T47D (cell line): ENCODE measurements at regions not wholly inside any gene's neighbourhood (a gene's known extent, or its start where the extent isn't known, plus 50 kb on each side); places are given as distances from the start of the nearest gene placed in this dataset.

Experiments used
- DNase-seq, 2 experiments: peaks; one replicate each; pipeline versions ENCODE4 v3.0.0 to v3.0.0-alpha.2; 2011 to 2012; ENCODE audit warnings: low read depth in 1 of 2, low spot score in 1 of 2
- JUND ChIP-seq: IDR thresholded peaks from 2 replicates; pipeline ENCODE4 v1.6.1; 2012; ENCODE audit warnings: low read depth
- in situ Hi-C: cut with HindIII; loops from 2 replicates; pipeline ENCODE4 v1.10.0; 2016; ENCODE audit warnings: low sequenced_read_pairs, low pct_unique_long_range_greater_than_20kb

DNA sequence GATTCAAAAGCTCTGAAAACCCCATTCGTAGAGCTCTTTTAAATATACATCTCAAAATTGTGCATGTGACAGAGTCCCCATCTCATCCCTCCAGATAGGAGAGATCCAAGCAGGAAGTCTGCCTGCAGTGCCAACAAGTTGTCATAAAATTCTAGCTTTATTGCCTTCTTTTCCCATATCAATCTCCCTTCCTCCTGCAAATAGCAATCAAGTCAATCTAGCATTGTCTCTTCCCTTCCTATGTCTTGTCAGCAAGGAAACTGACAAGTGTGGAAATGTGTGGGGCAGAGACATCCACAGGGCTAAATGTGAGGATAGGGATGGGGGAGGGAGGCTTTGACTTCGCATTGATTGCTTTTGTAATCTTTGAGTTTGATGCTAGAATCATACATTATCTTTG is 165.2 kb downstream of the C1orf94 start:
- TF ChIP-seq JUND, result no peak
- in situ Hi-C loops, result no loop called here
- no peak for DNase-seq

DNA sequence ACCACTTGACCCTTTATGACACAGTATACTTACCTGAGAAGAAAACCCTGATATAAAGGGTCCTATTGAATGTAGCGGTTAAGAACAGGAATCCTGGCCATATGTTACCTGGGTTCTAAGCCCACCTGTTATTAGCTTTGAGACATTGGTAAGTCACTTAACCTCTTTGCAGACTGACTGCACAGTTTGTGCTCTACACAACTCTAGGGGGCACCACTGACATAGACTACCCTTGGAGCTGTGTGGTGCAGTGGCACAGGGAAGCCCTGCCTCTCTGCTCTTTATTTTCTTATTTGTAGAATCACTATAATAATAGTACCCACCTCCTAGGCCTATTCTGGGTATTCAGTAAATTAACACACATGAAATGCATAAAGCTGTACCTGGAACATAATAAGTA is 165.6 kb downstream of the C1orf94 start:
- no peak for DNase-seq
- TF ChIP-seq JUND, result no peak
- in situ Hi-C loops, result no loop called here

DNA sequence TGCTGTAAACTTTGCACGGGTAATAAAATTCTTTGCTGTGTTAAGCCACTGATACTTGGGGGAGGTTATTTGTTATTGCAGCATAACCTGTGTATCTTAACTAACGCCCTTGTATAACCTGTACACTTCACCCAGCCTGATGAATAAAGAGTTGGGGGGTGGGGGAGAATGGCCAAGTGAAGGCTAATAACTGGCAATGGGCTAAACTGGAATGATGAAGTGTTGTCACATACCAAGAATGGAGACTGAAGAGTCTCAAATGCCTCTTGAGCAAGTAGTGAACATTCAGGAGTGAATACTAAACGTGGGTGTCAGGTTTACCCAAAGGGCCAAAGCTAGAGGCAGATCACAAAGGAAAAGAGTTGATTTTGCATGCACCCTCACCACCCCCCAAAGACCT is 169.4 kb downstream of the C1orf94 start:
- DNase-seq, result no peak
- TF ChIP-seq JUND, result no peak
- in situ Hi-C loops, result no loop called here

DNA sequence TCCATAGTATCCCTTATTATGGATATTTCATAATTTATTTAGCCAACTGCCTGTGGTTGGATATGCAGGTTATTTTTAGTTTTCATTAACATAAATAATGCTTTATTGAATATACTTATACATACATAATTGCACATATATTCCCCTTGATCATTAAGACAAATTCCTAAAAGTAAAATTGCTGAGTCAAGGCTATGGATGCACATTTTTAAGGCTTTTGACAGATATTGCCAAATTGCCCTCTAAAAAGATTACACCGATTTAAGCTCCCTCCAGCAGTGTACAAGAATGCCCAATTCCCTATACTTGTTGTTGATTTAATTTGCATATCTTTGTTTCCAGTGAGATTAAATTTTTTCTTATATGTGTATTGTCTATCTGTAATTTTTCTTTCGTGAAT is 176.7 kb downstream of the C1orf94 start:
- in situ Hi-C loops, result no loop called here
- no peak for DNase-seq
- TF ChIP-seq JUND, result no peak

DNA sequence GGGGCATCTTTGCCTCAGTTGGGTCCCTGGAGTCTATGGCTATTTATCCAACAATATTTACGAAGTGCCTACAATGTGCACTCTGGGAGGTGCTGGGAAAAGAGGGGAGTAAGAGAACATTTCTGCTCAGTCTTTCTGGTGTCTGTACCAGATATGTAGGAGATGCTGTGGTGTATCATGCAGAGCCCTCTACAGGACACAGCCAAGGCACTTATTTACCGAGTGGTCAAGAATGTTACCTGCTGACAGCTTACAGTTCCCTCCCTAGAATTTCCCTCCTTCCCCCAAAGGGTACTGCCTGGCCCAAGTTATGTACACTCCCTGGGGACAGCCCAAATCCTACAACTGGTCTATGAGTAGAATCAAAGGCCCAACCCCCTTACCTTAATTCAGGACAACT is 177.7 kb downstream of the C1orf94 start:
- no peak for TF ChIP-seq JUND
- no peak for DNase-seq
- in situ Hi-C loops, result no loop called here

DNA sequence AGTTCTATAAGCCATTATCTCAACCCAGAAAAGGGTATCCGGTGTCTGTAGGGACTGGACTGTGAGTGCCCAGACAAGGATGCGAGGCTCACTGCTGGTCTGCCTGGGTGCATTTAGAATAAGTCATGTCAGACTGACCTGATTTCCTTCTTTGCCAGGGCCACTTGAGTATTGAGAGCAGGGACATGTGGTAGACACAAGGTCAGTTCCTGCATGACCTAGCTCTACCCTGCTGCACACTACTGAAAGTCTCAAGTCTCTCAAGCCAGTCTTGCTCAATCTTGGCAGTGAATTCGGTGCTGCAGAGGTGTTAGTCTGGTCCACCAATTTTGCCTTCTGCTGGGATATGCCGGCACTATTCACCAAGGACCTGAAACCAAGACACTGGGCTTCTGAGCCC is 180.1 kb downstream of the C1orf94 start:
- no peak for DNase-seq
- no peak for TF ChIP-seq JUND
- in situ Hi-C loops, result no loop called here

DNA sequence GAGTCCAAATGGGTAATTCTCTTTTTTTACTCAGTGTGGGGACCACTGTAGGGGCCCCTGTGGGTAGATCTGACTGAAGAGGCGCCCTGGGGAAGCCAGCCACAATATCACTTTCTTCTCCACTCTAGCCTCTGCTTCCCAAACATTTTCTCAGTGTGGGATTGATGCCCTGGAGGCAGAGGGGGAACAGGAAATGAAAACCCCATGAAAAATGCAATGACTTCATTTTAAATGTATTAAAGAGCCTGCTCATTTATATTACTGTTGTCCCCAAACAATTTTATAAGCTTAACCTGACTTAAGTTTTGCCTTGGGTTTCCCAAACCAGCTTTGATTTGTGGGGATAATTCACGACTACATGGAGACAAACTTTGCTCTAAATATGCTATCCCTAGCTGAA is 181.9 kb downstream of the C1orf94 start:
- TF ChIP-seq JUND, result no peak
- in situ Hi-C loops, result no loop called here
- no peak for DNase-seq

DNA sequence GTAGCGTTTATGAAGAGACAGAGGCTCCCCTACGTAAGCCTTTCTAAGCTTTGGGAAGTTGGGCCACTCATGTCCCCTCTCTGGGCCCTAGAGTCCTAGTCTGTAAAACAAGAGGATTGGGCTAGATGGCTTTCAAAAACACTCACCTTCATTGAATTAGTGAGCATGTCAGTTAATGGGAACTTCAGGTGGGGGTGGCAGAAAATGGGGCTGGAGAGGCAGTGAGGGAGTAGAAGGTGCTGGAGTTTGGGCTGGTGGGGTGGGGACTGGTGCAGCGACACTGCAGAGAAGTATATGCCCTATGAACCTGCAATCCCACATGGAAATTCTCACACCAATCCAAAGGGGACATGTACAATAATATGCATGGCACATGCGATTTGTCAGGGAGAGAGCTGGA is 182.7 kb downstream of the C1orf94 start:
- in situ Hi-C loops, result no loop called here
- no peak for DNase-seq
- TF ChIP-seq JUND, result no peak

DNA sequence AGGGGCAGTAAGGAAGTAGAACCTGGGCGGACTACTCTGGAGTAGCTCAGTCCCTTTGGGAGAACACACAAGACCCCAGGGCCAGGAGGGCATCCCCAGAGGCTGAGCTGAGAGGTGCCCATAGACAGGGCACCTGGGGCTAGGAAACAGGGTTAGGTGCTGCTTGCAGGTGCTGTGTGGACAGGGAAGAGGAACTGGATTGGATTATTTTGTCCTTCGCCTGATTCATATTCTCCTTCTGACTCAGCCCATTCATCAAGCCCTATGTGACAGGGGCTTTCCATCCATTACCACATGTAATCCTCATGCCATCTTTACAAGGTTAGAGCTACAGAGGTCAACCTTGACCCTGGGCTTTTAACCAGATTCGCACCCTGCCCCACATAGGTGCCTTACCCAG is 183.9 kb downstream of the C1orf94 start:
- DNase-seq, result no peak
- in situ Hi-C loops, result no loop called here
- TF ChIP-seq JUND, result no peak

DNA sequence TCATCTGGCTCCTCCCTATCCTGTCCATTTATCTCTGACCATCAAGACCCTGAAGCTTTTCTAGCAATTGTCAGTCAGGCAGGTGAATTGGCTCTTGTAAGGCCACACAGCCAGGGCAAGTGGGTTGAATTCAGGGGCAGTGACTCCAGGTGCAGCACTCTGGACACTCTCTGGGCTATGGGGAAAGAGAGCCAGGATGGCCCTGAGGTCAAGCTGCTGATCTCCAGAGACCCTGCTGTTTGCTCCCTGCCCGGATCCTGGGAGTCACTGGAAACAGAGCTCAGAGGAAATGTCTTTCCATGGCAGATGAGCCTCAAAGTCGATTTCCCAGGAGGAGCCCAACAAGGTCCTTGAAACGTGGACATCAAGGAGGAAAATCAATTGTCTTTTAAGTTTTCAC is 184.4 kb downstream of the C1orf94 start:
- no peak for TF ChIP-seq JUND
- in situ Hi-C loops, result no loop called here
- DNase-seq, result no peak

DNA sequence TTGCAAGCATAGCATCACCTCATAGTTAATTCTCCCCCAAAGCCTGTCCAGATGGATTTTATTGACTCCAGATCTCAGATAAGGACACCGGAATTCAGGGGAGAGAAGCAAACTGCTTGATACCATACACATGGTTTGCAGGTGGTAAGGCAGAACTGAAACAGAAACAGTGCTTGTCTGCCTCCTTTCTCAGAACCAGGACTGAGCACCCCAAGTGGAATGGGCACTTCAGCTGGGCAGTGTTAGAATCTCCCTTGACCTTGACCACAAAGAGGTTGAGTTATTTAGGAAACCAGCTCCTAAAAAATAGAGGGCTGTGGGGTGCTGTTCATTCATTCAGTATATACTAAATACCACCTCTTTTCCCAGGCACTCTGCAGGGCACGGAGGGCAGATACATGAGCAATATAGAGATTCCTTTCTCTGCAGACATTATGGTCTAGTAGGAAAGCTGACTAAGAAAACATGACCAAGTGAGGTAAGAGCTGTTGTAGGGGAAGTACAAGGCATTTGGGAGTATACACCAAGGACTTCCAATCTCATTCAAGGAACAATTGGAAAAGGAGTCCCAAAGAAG is 185.2 kb downstream of the C1orf94 start:
- in situ Hi-C loops, result no loop called here
- DNase-seq, result no peak
- no peak for TF ChIP-seq JUND

DNA sequence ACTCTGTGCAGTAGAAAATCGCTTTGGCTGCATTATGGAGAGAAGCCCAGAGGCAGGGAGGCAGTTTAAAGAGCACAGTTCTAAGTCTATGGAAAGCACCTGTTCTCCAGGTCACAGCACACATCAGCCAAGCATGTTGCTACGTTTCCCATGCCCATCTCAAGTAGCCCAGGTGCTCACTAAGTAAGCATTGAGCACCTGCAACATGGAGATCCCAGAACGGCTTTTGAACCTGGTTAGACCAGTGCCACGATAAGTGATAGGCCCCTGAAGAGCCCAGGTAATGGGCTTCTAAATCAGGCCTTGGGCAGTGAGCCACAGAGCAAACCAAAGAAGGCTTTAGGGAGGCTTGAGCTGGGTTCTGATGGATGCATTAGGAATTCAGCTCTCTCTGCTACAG is 186.2 kb downstream of the C1orf94 start:
- in situ Hi-C loops, result no loop called here
- DNase-seq, result no peak
- no peak for TF ChIP-seq JUND

DNA sequence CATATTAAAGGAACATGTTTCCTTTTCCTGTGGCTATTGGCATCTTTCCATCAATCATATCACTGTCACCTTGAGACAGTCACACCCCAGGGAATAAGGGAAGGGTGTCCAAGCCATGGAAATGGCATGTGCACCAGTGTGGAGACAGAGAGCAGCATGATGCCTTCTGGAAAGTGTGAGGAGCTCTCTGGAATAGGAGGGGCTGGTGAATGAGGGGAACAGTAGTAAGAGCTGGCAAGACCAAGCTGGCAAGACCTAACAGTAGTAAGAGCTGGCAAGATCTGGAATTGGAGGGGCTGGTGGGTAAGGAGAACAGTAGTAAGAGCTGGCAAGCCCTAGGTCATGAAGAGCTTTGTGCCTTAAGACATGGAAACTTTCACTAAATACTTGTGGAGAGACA is 186.7 kb downstream of the C1orf94 start:
- in situ Hi-C loops, result no loop called here
- DNase-seq, result no peak
- no peak for TF ChIP-seq JUND

DNA sequence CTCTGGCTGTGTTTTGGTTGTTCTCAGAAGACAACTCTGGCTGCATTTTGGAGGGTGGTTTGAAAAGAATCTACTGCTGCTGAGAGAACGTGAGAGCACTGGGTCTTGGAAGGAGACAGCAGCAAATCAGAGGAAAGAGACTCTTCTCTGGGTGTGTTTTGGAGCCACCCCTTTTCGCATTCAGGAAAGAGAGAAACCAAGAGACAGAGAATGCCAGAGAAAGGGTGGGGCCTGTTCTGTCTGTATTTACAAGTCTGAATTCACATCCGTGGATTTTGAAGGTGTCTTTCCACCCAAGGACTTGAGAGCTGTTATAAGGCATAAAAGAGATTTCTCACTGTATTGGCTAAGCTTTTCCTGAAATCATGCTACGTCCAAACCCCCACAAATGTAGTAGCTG is 187.2 kb downstream of the C1orf94 start:
- in situ Hi-C loops, result no loop called here
- TF ChIP-seq JUND, result no peak
- DNase-seq, result no peak
